A549 (cell line): ENCODE measurements at regions not wholly inside any gene's neighbourhood (a gene's known extent, or its start where the extent isn't known, plus 50 kb on each side); places are given as distances from the start of the nearest gene placed in this dataset.

Experiments
- ATAC-seq, 2 experiments: fragments of 200-7000 bp in 1 of 2; fragments of >200 bp in 1 of 2; cut with Nextera tagmentation in 1 of 2; cut with Tn5 transposase in 1 of 2; 3 replicates each; pipeline versions ENCODE4 v1.8.0 to v1.9.1; 2018 to 2020; ENCODE audit warnings: mild to moderate bottlenecking in 1 of 2, moderate library complexity in 1 of 2
- CTCF ChIA-PET: fragments of 300-600 bp; sonication (Branson Sonifier 250); formaldehyde crosslinking; extraction: SDS; loops from one replicate; lab custom pipeline; 2021; ENCODE audit warnings: antibody characterized with exemption, inconsistent platforms; lab: Yijun Ruan, JAX
- POLR2A ChIA-PET: fragments of 350-600 bp; formaldehyde crosslinking; extraction: SDS; loops from one replicate; lab custom pipeline; 2021; ENCODE audit warnings: antibody characterized with exemption, inconsistent platforms; lab: Yijun Ruan, JAX
- DNase-seq, 2 experiments: peaks; one replicate each; pipeline versions ENCODE4 v3.0.0 to v3.0.0-alpha.2; 2011 to 2016; ENCODE audit warnings: low read depth in 1 of 2, low spot score in 1 of 2
- FAIRE-seq: peaks from 2 replicates; lab custom pipeline; 2011; peaks lifted over from hg19 to GRCh38; lab: Jason Lieb, UNC
- H3K27ac ChIP-seq, 2 experiments: fragments of >200 bp; sonication (Bioruptor Twin); formaldehyde crosslinking; 3 replicates each; pipeline ENCODE4 v1.5.1; 2016 to 2017
- H3K4me1 ChIP-seq: fragments of >200 bp; sonication (Bioruptor Twin); formaldehyde crosslinking; 3 replicates; pipeline ENCODE4 v1.6.1; 2016
- H3K4me2 ChIP-seq: fragments of >200 bp; sonication (Bioruptor Twin); formaldehyde crosslinking; 3 replicates; pipeline ENCODE4 v1.6.1; 2016
- H3K4me3 ChIP-seq: fragments of >200 bp; sonication (Bioruptor Twin); formaldehyde crosslinking; 3 replicates; pipeline ENCODE4 v1.5.1; 2016
- H3K9me3 ChIP-seq: fragments of >200 bp; sonication (Bioruptor Twin); formaldehyde crosslinking; 3 replicates; pipeline ENCODE4 v1.6.1; 2016
- BHLHE40 ChIP-seq: IDR thresholded peaks from 2 replicates; pipeline ENCODE4 v1.6.1; 2012; ENCODE audit warnings: low read depth, low read length, inconsistent platforms
- CEBPB ChIP-seq, 2 experiments: fragments of >200 bp in 1 of 2; sonication (Bioruptor Twin) in 1 of 2; formaldehyde crosslinking in 1 of 2; IDR thresholded peaks; 2 replicates each; pipeline ENCODE4 v1.6.1; 2012 to 2016
- EP300 ChIP-seq, 2 experiments: fragments of >200 bp; sonication (Bioruptor Twin); formaldehyde crosslinking; IDR thresholded peaks; 2 replicates in 1 of 2; 3 replicates in 1 of 2; pipeline ENCODE4 v1.6.1; 2016 to 2017
- HDAC2 ChIP-seq: fragments of 200-600 bp; sonication (generic); IDR thresholded peaks from 2 replicates; pipeline ENCODE4 v1.6.1; 2016
- HEYL ChIP-seq: fragments of 250-450 bp; sonication (Bioruptor Pico); IDR thresholded peaks from 2 replicates; pipeline ENCODE4 v1.8.0; 2021; ENCODE audit warnings: mild to moderate bottlenecking, moderate library complexity
- HOXA7 ChIP-seq: fragments of 250-450 bp; sonication (Bioruptor Pico); IDR thresholded peaks from 2 replicates; pipeline ENCODE4 v1.5.0; 2020; ENCODE audit warnings: mild to moderate bottlenecking, moderate library complexity
- HOXB5 ChIP-seq: fragments of 250-450 bp; sonication (Bioruptor Pico); IDR thresholded peaks from 2 replicates; pipeline ENCODE4 v1.5.0; 2020; ENCODE audit warnings: mild to moderate bottlenecking, moderate library complexity
- JUN ChIP-seq, 2 experiments: fragments of >200 bp; sonication (Bioruptor Twin); formaldehyde crosslinking; IDR thresholded peaks; 2 replicates in 1 of 2; 3 replicates in 1 of 2; pipeline ENCODE4 v1.6.1; 2016 to 2017
- KDM5A ChIP-seq: fragments of 200-600 bp; sonication (generic); IDR thresholded peaks from 2 replicates; pipeline ENCODE4 v1.6.1; 2016; ENCODE audit warnings: antibody characterized with exemption, mild to moderate bottlenecking
- NPAS2 ChIP-seq: fragments of 250-450 bp; sonication (Bioruptor Pico); IDR thresholded peaks from 2 replicates; pipeline ENCODE4 v1.8.0; 2022; ENCODE audit warnings: mild to moderate bottlenecking, moderate library complexity, borderline replicate concordance
- NR3C1 ChIP-seq: fragments of >200 bp; sonication (Bioruptor Twin); formaldehyde crosslinking; IDR thresholded peaks from 3 replicates; pipeline ENCODE4 v1.6.1; 2017
- PHF8 ChIP-seq: fragments of 200-600 bp; sonication (generic); IDR thresholded peaks from 2 replicates; pipeline ENCODE4 v1.6.1; 2016; ENCODE audit warnings: low read depth, mild to moderate bottlenecking, antibody characterized with exemption, moderate library complexity, borderline replicate concordance
- POLR2A ChIP-seq: IDR thresholded peaks from 2 replicates; pipeline ENCODE4 v1.6.1; 2012; ENCODE audit warnings: mild to moderate bottlenecking, low read length
- RAD21 ChIP-seq, 2 experiments: fragments of >200 bp in 1 of 2; sonication (Bioruptor Twin) in 1 of 2; formaldehyde crosslinking in 1 of 2; IDR thresholded peaks in 1 of 2; conservative IDR thresholded peaks in 1 of 2; 2 replicates in 1 of 2; 3 replicates in 1 of 2; pipeline ENCODE4 v1.6.1; 2012 to 2018; ENCODE audit warnings: inconsistent platforms in 1 of 2
- RARB ChIP-seq: fragments of 250-450 bp; sonication (Bioruptor Pico); IDR thresholded peaks from 2 replicates; pipeline ENCODE4 v1.8.0; 2021; ENCODE audit warnings: mild to moderate bottlenecking, moderate library complexity
- RCOR1 ChIP-seq: fragments of 150-350 bp; IDR thresholded peaks from 2 replicates; pipeline ENCODE4 v1.6.1; 2014; ENCODE audit warnings: antibody characterized with exemption, low read length, low read depth
- TFCP2L1 ChIP-seq: fragments of 250-450 bp; sonication (Bioruptor Pico); IDR thresholded peaks from 2 replicates; pipeline ENCODE4 v1.5.0; 2021; ENCODE audit warnings: mild to moderate bottlenecking
- USF2 ChIP-seq: fragments of 450-650 bp; IDR thresholded peaks from 2 replicates; pipeline ENCODE4 v1.6.1; 2014; ENCODE audit warnings: antibody characterized with exemption
- ZC3H11A ChIP-seq: fragments of 450-650 bp; IDR thresholded peaks from 2 replicates; pipeline ENCODE4 v1.6.1; 2014; ENCODE audit warnings: antibody characterized with exemption, mild to moderate bottlenecking
- WGBS: methylation state at CpG from one replicate; pipeline ENCODE4 v1.1.6; 2017; ENCODE audit errors: missing lambda C conversion rate; 5-methylcytosine and 5-hydroxymethylcytosine counted together
- TF ChIP-seq, protein P1 (sequence below): fragments of 200-600 bp; sonication (generic); IDR thresholded peaks from 2 replicates; pipeline ENCODE4 v1.6.1; 2016; ENCODE audit warnings: antibody characterized with exemption, mild to moderate bottlenecking, moderate library complexity
- TF ChIP-seq, protein P2 (sequence below): fragments of 250-450 bp; sonication (Bioruptor Pico); IDR thresholded peaks from 2 replicates; pipeline ENCODE4 v1.5.0; 2020; ENCODE audit warnings: low read depth, mild to moderate bottlenecking, moderate library complexity
- TF ChIP-seq, protein P3 (sequence below): fragments of >200 bp; sonication (Bioruptor Twin); formaldehyde crosslinking; IDR thresholded peaks from 3 replicates; pipeline ENCODE4 v1.5.1; 2016

DNA sequence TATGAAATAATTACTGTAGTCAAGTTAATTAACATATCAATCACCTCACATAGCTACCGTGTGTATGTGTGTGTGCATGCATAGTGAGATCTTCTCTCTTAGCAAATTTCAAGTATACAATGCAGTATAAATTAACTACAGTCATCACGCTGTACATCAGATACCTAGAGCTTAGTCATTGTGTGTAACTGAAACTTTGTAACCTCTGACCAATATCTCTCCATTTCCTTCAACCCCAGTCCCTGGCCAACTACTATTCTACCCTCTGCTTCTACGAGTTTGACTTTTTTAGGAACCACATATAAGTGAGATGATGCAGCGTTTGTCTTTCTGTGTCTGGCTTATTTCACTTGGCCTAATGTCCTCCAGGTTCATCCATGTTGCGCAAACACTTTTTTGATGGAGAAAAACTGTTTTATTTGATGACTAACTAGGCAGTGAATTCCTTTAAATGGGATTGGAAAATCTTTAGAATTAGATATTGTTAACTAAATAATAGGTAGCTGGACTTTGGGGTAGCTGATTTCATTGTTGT is 459.5 kb downstream of the DHX35 start:
- no peak overlapping the region for H3K4me3 ChIP-seq
- ChIA-PET POLR2A (no interaction called here), CTCF (interaction anchor here (1.5 kb wide), 1 partner anchor 10 kb away, joined by 4 read pairs; no protein-coding TSS in a partner anchor)
- TF ChIP-seq, protein P1, sequence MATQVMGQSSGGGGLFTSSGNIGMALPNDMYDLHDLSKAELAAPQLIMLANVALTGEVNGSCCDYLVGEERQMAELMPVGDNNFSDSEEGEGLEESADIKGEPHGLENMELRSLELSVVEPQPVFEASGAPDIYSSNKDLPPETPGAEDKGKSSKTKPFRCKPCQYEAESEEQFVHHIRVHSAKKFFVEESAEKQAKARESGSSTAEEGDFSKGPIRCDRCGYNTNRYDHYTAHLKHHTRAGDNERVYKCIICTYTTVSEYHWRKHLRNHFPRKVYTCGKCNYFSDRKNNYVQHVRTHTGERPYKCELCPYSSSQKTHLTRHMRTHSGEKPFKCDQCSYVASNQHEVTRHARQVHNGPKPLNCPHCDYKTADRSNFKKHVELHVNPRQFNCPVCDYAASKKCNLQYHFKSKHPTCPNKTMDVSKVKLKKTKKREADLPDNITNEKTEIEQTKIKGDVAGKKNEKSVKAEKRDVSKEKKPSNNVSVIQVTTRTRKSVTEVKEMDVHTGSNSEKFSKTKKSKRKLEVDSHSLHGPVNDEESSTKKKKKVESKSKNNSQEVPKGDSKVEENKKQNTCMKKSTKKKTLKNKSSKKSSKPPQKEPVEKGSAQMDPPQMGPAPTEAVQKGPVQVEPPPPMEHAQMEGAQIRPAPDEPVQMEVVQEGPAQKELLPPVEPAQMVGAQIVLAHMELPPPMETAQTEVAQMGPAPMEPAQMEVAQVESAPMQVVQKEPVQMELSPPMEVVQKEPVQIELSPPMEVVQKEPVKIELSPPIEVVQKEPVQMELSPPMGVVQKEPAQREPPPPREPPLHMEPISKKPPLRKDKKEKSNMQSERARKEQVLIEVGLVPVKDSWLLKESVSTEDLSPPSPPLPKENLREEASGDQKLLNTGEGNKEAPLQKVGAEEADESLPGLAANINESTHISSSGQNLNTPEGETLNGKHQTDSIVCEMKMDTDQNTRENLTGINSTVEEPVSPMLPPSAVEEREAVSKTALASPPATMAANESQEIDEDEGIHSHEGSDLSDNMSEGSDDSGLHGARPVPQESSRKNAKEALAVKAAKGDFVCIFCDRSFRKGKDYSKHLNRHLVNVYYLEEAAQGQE = no peak
- TF ChIP-seq USF2 (no peak), TFCP2L1 (CRISPR knock-in tag) (no peak), CEBPB (IDR thresholded peaks at IDR 0.05) (no peak), EP300 (IDR thresholded peaks at IDR 0.05) (no peak), RARB (CRISPR knock-in tag) (no peak)
- no peak for DNase-seq
- H3K4me2 ChIP-seq = no peak overlapping the region
- no peaks in the 10 kb centered on the region for H3K4me1 ChIP-seq
- 15% methylated on average over 5 of the region's 5 CpGs for WGBS
- H3K27ac ChIP-seq = no peak overlapping the region
- no peak for FAIRE-seq
- no peak for ATAC-seq
- no peaks in the 10 kb centered on the region for H3K9me3 ChIP-seq

DNA sequence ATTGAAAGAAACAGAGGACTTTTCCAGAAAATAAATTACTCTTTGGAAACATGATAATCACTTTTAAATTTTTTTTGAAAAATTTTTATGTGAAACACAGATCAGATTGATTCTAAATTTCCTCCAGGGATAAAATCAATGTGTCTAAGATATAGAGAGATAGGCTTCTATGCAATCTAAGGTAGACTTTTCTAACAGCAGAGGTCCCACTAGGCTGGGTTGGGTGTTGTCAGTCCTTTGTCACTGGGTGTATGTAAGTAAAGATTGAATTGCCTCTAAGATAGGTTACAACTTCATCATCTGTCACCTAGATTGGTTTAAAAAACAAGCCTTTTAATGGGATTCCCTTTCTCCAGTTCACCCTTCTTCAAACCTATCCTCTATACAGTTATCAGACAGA is 449.9 kb downstream of the DHX35 start:
- TF ChIP-seq RCOR1 = no peak
- TF ChIP-seq, protein P2, sequence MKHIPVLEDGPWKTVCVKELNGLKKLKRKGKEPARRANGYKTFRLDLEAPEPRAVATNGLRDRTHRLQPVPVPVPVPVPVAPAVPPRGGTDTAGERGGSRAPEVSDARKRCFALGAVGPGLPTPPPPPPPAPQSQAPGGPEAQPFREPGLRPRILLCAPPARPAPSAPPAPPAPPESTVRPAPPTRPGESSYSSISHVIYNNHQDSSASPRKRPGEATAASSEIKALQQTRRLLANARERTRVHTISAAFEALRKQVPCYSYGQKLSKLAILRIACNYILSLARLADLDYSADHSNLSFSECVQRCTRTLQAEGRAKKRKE (CRISPR knock-in tag) = no peak
- TF ChIP-seq POLR2A = no peak
- no peak for TF ChIP-seq JUN (IDR thresholded peaks at IDR 0.05)
- TF ChIP-seq, protein P3, sequence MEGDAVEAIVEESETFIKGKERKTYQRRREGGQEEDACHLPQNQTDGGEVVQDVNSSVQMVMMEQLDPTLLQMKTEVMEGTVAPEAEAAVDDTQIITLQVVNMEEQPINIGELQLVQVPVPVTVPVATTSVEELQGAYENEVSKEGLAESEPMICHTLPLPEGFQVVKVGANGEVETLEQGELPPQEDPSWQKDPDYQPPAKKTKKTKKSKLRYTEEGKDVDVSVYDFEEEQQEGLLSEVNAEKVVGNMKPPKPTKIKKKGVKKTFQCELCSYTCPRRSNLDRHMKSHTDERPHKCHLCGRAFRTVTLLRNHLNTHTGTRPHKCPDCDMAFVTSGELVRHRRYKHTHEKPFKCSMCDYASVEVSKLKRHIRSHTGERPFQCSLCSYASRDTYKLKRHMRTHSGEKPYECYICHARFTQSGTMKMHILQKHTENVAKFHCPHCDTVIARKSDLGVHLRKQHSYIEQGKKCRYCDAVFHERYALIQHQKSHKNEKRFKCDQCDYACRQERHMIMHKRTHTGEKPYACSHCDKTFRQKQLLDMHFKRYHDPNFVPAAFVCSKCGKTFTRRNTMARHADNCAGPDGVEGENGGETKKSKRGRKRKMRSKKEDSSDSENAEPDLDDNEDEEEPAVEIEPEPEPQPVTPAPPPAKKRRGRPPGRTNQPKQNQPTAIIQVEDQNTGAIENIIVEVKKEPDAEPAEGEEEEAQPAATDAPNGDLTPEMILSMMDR = no peak
- TF ChIP-seq KDM5A = no peak
- Histone ChIP-seq H3K4me2 (no peak overlapping the region), H3K4me1 (no peaks in the 10 kb centered on the region), H3K27ac (no peak overlapping the region), H3K9me3 (no peaks in the 10 kb centered on the region), H3K4me3 (no peak overlapping the region)
- DNase-seq (no peak), FAIRE-seq (no peak), ATAC-seq (no peak)
- CTCF ChIA-PET = no interaction called here
- POLR2A ChIA-PET = no interaction called here

GRCh38 chr20:39399463-39399862 is 437.3 kb downstream of the DHX35 start:
- ATAC-seq = no peak
- FAIRE-seq = no peak
- no peak for TF ChIP-seq CEBPB (IDR thresholded peaks at IDR 0.05)
- no peak for TF ChIP-seq NPAS2
- TF ChIP-seq, protein P2 (CRISPR knock-in tag) = no peak
- TF ChIP-seq RAD21 (conservative IDR thresholded peaks at IDR 0.05 in 1 of 2, IDR thresholded peaks at IDR 0.05 in 1 of 2) = no peak
- TF ChIP-seq HOXB5 (CRISPR knock-in tag) = no peak
- no peak for TF ChIP-seq HEYL
- no peak for TF ChIP-seq NR3C1
- TF ChIP-seq ZC3H11A = no peak
- TF ChIP-seq BHLHE40 = no peak
- TF ChIP-seq PHF8 = no peak
- TF ChIP-seq HDAC2 = no peak
- TF ChIP-seq HOXA7 (CRISPR knock-in tag) = no peak

More at GRCh38 chr20:39399463-39399862, 437.3 kb downstream of the DHX35 start:
- ChIA-PET CTCF (no interaction called here), POLR2A (no interaction called here)
- H3K4me3 ChIP-seq = no peak overlapping the region
- no peaks in the 10 kb centered on the region for H3K9me3 ChIP-seq
- H3K4me1 ChIP-seq = no peaks in the 10 kb centered on the region
- DNase-seq = no peak
- H3K27ac ChIP-seq = no peak overlapping the region
- no peak overlapping the region for H3K4me2 ChIP-seq
